SU-DHL-6 (cell line): ENCODE measurements at regions not wholly inside any gene's neighbourhood (a gene's known extent, or its start where the extent isn't known, plus 50 kb on each side); places are given as distances from the start of the nearest gene placed in this dataset.
A peak's percentile ranks its signal among the peaks of the same experiment; 100 is the strongest.

Experiments used
- H2AFZ ChIP-seq: fragments of 200-600 bp; sonication (generic); 2 replicates; pipeline ENCODE4 v1.6.1; 2014; ENCODE audit warnings: low read depth, mild to moderate bottlenecking, moderate library complexity, mixed read lengths, antibody characterized with exemption, low read length; ENCODE audit not compliant: severe bottlenecking
- H3F3A ChIP-seq: fragments of 200-600 bp; shearing (Covaris generic); 2 replicates; pipeline ENCODE4 v1.6.0; 2016; ENCODE audit warnings: antibody characterized with exemption, mild to moderate bottlenecking; ENCODE audit not compliant: insufficient read depth
- H3K27ac ChIP-seq: fragments of 200-600 bp; sonication (generic); 2 replicates; pipeline ENCODE4 v1.5.1; 2016; ENCODE audit warnings: low read depth, mild to moderate bottlenecking, low read length, moderate library complexity, mixed read lengths
- H3K27me3 ChIP-seq: fragments of 200-600 bp; sonication (generic), shearing (Covaris generic); 2 replicates; pipeline ENCODE4 v1.6.0; 2014; ENCODE audit warnings: mild to moderate bottlenecking, low read length
- H3K36me3 ChIP-seq: fragments of 200-600 bp; sonication (generic); 2 replicates; pipeline ENCODE4 v1.6.1; 2014; ENCODE audit warnings: mild to moderate bottlenecking, low read length, mixed read lengths
- H3K4me2 ChIP-seq: fragments of 300-600, 200-600 bp; shearing (Covaris generic), sonication (generic); 2 replicates; pipeline ENCODE4 v1.6.0; 2014; ENCODE audit warnings: low read length, low read depth, mild to moderate bottlenecking; ENCODE audit not compliant: poor library complexity, severe bottlenecking
- H3K4me3 ChIP-seq: fragments of 200-600 bp; sonication (generic); 2 replicates; pipeline ENCODE4 v1.5.1; 2014; ENCODE audit warnings: antibody characterized with exemption, low read length, mild to moderate bottlenecking, mixed read lengths; ENCODE audit not compliant: insufficient read depth, poor library complexity, severe bottlenecking
- H3K79me2 ChIP-seq: fragments of 200-600 bp; sonication (generic); 2 replicates; pipeline ENCODE4 v1.6.1; 2014; ENCODE audit warnings: mild to moderate bottlenecking, low read length, moderate library complexity; ENCODE audit not compliant: insufficient read depth
- H3K9ac ChIP-seq: fragments of 200-600 bp; sonication (generic); 2 replicates; pipeline ENCODE4 v1.7.0; 2014; ENCODE audit warnings: mild to moderate bottlenecking, low read length
- H3K9me2 ChIP-seq: fragments of 200-600 bp; sonication (generic); replicated peaks from 2 replicates; pipeline ENCODE4 v1.6.1; 2014; ENCODE audit warnings: low read length; ENCODE audit not compliant: insufficient read depth
- H3K9me3 ChIP-seq: fragments of 200-600 bp; sonication (generic); 2 replicates; pipeline ENCODE4 v1.6.1; 2014; ENCODE audit warnings: low read length, mixed read lengths; ENCODE audit not compliant: insufficient read depth
- H4K20me1 ChIP-seq: fragments of 200-600 bp; sonication (generic); 2 replicates; pipeline ENCODE4 v1.6.1; 2014; ENCODE audit warnings: low read depth, mild to moderate bottlenecking, antibody characterized with exemption, low read length, moderate library complexity, mixed read lengths
- EZH2phosphoT487 ChIP-seq: fragments of 200-600 bp; sonication (generic), shearing (Covaris generic); conservative IDR thresholded peaks from 2 replicates; pipeline ENCODE4 v1.6.1; 2018; ENCODE audit warnings: mild to moderate bottlenecking, antibody characterized with exemption, low read length, moderate library complexity, mixed read lengths
- TF ChIP-seq, protein P1 (sequence below): fragments of 200-600 bp; sonication (generic); IDR thresholded peaks from one replicate; pipeline ENCODE4 v1.5.1; 2017; ENCODE audit warnings: antibody characterized with exemption, mild to moderate bottlenecking, low read length, moderate library complexity; ENCODE audit not compliant: insufficient read depth, poor library complexity, severe bottlenecking

DNA sequence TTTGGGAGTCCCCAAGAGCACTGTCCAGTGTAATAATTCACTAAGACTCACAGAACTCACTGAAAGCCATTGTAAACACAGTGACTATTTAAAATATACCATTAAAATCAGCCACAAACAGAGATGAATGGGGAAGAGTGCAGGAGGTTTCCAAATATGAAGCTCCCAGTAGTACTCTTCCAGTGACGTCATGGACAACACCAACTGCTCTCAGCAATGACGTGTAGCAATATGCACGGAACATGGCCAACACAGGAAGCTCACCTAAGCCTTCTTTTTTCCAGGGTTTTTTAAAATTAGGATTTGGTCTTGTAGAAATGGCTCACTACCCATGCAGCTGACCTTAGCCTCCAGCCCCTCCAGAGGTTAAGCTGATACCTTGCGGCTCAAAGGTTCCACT is 1224.1 kb upstream of the CADM2 start:
- TF ChIP-seq, protein P1, sequence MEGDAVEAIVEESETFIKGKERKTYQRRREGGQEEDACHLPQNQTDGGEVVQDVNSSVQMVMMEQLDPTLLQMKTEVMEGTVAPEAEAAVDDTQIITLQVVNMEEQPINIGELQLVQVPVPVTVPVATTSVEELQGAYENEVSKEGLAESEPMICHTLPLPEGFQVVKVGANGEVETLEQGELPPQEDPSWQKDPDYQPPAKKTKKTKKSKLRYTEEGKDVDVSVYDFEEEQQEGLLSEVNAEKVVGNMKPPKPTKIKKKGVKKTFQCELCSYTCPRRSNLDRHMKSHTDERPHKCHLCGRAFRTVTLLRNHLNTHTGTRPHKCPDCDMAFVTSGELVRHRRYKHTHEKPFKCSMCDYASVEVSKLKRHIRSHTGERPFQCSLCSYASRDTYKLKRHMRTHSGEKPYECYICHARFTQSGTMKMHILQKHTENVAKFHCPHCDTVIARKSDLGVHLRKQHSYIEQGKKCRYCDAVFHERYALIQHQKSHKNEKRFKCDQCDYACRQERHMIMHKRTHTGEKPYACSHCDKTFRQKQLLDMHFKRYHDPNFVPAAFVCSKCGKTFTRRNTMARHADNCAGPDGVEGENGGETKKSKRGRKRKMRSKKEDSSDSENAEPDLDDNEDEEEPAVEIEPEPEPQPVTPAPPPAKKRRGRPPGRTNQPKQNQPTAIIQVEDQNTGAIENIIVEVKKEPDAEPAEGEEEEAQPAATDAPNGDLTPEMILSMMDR, result no peak
- no peak for TF ChIP-seq EZH2phosphoT487
- Histone ChIP-seq H3K9ac (no peak overlapping the region), H3K4me2 (no peak overlapping the region), H3K9me3 (no peaks in the 10 kb centered on the region), H3F3A (no peaks in the 10 kb centered on the region), H3K27me3 (no peaks in the 10 kb centered on the region), H3K79me2 (no peaks in the 10 kb centered on the region), H3K36me3 (no peaks in the 10 kb centered on the region), H3K4me3 (no peak overlapping the region), H3K27ac (no peak overlapping the region), H4K20me1 (no peaks in the 10 kb centered on the region), H2AFZ (no peak overlapping the region), H3K9me2 (no peaks in the 10 kb centered on the region)

DNA sequence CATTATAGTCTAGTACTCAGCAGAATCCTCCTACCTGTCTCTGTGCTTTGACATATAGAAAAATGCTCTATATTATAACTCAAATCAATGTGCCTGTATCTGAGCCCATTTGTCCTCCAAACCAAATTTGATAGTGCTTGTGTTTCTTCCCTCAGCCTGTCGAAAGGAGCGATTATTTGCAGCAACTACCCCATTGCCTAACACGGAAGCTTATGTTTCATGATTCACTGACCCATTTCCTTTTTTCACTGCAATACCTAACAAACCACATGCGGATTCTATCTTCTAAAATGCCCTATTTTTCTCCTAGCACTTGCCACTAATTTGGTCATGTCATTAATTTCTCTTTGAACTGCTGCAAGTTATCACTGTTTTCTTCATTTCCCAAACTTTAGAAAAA is 1220.6 kb upstream of the CADM2 start:
- Histone ChIP-seq H3K9me2 (no peaks in the 10 kb centered on the region), H3K9me3 (no peaks in the 10 kb centered on the region), H3K9ac (no peak overlapping the region), H3K4me2 (no peak overlapping the region), H3K27ac (no peak overlapping the region), H3K36me3 (no peaks in the 10 kb centered on the region), H4K20me1 (no peaks in the 10 kb centered on the region), H2AFZ (peak overlapping the region; percentile 48), H3K27me3 (no peaks in the 10 kb centered on the region), H3F3A (no peaks in the 10 kb centered on the region), H3K4me3 (no peak overlapping the region), H3K79me2 (no peaks in the 10 kb centered on the region)
- TF ChIP-seq EZH2phosphoT487, result no peak
- TF ChIP-seq, protein P1, result no peak

DNA sequence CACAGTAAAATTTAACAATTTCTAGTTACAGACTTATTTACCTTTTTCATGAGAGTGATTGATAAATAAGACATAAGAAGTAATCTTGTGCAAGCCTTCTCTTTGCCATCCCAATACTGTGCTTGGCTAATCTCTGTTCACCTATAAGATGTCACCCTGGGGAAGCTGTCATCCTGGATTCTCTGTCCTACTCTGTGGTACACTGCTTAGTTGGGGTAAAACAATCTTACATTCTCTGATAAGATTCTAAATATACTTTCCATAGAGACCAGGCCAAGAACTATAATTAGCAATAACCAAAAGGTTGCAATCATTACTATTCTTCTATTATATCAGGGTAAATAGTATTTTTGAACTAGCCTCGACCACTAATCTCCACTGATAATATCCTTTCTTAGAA is 1218.3 kb upstream of the CADM2 start:
- Histone ChIP-seq H3K79me2 (no peaks in the 10 kb centered on the region), H3F3A (no peaks in the 10 kb centered on the region), H3K9me2 (no peaks in the 10 kb centered on the region), H3K9me3 (no peaks in the 10 kb centered on the region; the same call in 1 of the 2 replicates), H3K36me3 (no peaks in the 10 kb centered on the region), H3K4me3 (no peak overlapping the region), H3K27me3 (no peaks in the 10 kb centered on the region), H2AFZ (peak overlapping the region; percentile 28), H3K9ac (no peak overlapping the region), H4K20me1 (no peaks in the 10 kb centered on the region), H3K4me2 (no peak overlapping the region), H3K27ac (no peak overlapping the region)
- TF ChIP-seq EZH2phosphoT487, result no peak
- TF ChIP-seq, protein P1, result no peak
